ENCODE measurements at regions not wholly inside any gene's neighbourhood (a gene's known extent, or its start where the extent isn't known, plus 50 kb on each side); places are given as distances from the start of the nearest gene placed in this dataset.
A peak's percentile ranks its signal among the peaks of the same experiment; 100 is the strongest.

DNA sequence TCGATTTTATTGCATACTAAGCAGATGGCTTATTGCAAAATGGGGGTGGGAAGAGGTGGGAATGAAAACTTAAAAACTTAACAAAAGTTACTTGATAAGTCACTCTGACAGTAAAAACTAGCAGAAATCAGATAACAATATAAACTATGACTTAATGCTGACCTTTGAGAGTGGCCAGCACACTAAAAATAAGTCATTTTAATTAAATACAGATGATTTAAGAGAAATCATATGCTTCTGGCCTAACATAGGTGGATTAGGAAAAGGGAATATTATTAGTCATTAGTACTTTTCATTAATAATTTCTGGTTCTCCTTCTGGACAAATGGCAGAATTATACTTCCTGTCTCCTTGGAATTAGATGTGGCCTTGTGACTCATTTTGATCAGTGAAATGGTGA is 756.7 kb downstream of the PCDH19 start:
- Histone ChIP-seq H3K4me1 (ENCODE audit: control insufficient read depth, insufficient read depth, low read length) (no peaks in the 10 kb centered on the region), H3K36me3 (ENCODE audit: control insufficient read depth, insufficient read depth, low read length) (no peaks in the 10 kb centered on the region), H3K27ac (ENCODE audit: low read depth, low read length) (no peak overlapping the region), H3K4me3 (ENCODE audit: low read depth, low read length) (no peak overlapping the region), H3K9me3 (ENCODE audit: control insufficient read depth, insufficient read depth, low read length) (no peaks in the 10 kb centered on the region), H3K27me3 (ENCODE audit: control insufficient read depth, insufficient read depth, low read length) (no peaks in the 10 kb centered on the region)
- no peak for DNase-seq (ENCODE audit: low read depth in 4 of 6, low spot score in 6 of 6)
- WGBS (ENCODE audit: insufficient coverage), result no CpG with 5 or more reads among the region's 1 CpG

DNA sequence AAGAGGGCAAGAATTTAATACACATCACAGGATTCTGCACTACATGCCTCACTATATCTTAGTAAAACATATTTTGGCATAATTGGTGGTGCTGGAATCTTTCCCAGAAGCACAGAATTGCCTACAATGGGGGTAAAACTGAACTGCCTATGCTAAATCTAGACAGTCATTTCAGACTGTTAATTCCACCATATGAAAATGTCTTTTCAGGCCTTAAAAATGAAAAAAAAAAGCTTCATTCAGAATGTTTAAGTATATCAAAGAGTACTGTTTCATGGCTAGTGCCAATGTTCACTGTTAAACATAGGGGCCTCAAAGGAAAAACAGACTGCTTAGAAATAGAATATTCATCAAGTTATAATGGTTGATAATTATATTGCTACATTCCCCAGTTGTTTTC is 797.0 kb downstream of the PCDH19 start:
- Histone ChIP-seq H3K27ac (ENCODE audit: low read depth, low read length) (no peak overlapping the region), H3K27me3 (ENCODE audit: control insufficient read depth, insufficient read depth, low read length) (no peaks in the 10 kb centered on the region), H3K36me3 (ENCODE audit: control insufficient read depth, insufficient read depth, low read length) (no peaks in the 10 kb centered on the region), H3K4me1 (ENCODE audit: control insufficient read depth, insufficient read depth, low read length) (no peaks in the 10 kb centered on the region), H3K9me3 (ENCODE audit: control insufficient read depth, insufficient read depth, low read length) (no peaks in the 10 kb centered on the region), H3K4me3 (ENCODE audit: low read depth, low read length) (no peak overlapping the region)
- peak in 1 of 6 donors; percentile 78 for DNase-seq (ENCODE audit: low read depth in 4 of 6, low spot score in 6 of 6)

DNA sequence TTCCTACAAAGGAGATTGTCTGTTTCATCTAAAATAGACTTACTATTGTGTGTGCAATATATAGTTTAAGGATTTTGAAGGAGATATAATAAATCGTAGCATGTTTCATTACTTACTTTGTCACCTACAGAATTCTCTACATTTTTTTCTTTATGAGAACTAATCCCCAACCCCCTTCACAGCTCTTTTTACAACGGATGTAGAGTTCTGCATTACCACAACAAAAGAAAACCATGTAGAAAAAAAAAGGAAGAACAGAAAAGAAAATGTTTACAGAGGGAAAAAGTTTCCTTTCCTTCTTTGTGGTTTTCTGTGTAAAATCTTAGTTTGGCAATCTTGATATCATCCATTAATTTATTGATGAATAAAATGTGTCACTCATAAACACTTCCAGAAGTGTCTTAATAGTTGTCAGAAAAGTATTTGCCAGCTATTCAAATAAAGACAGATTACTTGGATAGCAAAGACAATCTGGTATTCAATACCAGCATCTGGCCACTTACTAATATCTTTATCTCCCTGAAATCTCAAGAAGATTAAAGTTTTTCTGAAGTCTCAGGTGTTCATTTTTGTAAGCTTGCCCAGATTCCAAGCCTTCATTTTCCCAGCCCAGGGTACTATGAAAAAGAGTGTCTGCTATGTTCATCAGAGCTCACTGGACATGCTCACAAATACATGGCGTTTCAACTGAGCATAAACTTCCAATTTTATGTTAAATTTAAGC is 806.8 kb downstream of the PCDH19 start:
- H3K4me3 ChIP-seq (ENCODE audit: low read depth, low read length), result no peak overlapping the region
- no peaks in the 10 kb centered on the region for H3K36me3 ChIP-seq (ENCODE audit: control insufficient read depth, insufficient read depth, low read length)
- no peaks in the 10 kb centered on the region for H3K27me3 ChIP-seq (ENCODE audit: control insufficient read depth, insufficient read depth, low read length)
- DNase-seq (ENCODE audit: low read depth in 4 of 6, low spot score in 6 of 6), result no peak
- H3K4me1 ChIP-seq (ENCODE audit: control insufficient read depth, insufficient read depth, low read length), result no peaks in the 10 kb centered on the region
- no peaks in the 10 kb centered on the region for H3K9me3 ChIP-seq (ENCODE audit: control insufficient read depth, insufficient read depth, low read length)
- no peak overlapping the region for H3K27ac ChIP-seq (ENCODE audit: low read depth, low read length)
- no CpG with 5 or more reads among the region's 3 CpGs for WGBS (ENCODE audit: insufficient coverage)

DNA sequence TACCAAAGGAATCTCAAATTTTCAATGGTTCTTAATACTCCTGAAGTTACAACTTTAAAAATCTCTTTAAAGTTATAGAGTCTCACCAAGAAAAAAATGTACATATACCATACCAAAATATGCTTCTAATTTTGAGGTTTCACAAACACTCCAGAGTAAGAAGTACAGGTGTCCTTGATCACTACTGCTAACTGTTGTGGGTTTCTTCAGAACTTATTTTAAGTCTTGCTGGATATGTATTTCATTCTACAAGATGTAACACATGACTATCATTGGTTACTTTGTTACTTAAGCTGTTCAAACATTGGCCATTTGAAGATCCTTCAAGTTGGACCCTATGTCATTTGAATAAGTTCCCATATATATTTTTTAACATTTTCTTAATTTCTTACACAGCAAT is 808.0 kb downstream of the PCDH19 start:
- Histone ChIP-seq H3K27me3 (ENCODE audit: control insufficient read depth, insufficient read depth, low read length) (no peaks in the 10 kb centered on the region), H3K4me3 (ENCODE audit: low read depth, low read length) (no peak overlapping the region), H3K4me1 (ENCODE audit: control insufficient read depth, insufficient read depth, low read length) (no peaks in the 10 kb centered on the region), H3K9me3 (ENCODE audit: control insufficient read depth, insufficient read depth, low read length) (no peaks in the 10 kb centered on the region), H3K27ac (ENCODE audit: low read depth, low read length) (no peak overlapping the region), H3K36me3 (ENCODE audit: control insufficient read depth, insufficient read depth, low read length) (no peaks in the 10 kb centered on the region)
- no peak for DNase-seq (ENCODE audit: low read depth in 4 of 6, low spot score in 6 of 6)

DNA sequence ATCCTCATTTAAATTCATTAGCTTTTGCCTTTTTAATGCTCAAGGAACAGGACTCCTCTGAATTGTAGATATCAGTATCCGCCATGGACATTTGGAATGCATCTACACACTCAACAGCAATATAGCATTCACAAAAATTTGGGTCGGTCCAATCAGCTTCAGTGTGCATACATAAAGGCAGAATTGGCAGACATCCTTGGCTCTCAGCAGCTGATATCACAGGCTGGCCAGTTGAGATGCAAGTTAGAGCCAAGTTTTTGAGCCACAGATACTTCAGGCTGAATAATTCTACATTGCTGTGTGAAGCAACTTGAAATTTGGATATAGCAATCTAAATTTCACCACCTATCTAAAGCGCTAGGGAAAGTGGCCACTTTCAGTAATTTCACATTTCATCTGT is 821.1 kb downstream of the PCDH19 start:
- WGBS (ENCODE audit: insufficient coverage), result 59% methylated on average over 2 of the region's 3 CpGs
- Histone ChIP-seq H3K4me1 (ENCODE audit: control insufficient read depth, insufficient read depth, low read length) (no peaks in the 10 kb centered on the region), H3K4me3 (ENCODE audit: low read depth, low read length) (no peak overlapping the region), H3K27me3 (ENCODE audit: control insufficient read depth, insufficient read depth, low read length) (no peaks in the 10 kb centered on the region), H3K9me3 (ENCODE audit: control insufficient read depth, insufficient read depth, low read length) (no peaks in the 10 kb centered on the region), H3K27ac (ENCODE audit: low read depth, low read length) (no peak overlapping the region), H3K36me3 (ENCODE audit: control insufficient read depth, insufficient read depth, low read length) (no peaks in the 10 kb centered on the region)
- DNase-seq (ENCODE audit: low read depth in 4 of 6, low spot score in 6 of 6), result peak in 2 of 6 donors; percentile 2 to 73

DNA sequence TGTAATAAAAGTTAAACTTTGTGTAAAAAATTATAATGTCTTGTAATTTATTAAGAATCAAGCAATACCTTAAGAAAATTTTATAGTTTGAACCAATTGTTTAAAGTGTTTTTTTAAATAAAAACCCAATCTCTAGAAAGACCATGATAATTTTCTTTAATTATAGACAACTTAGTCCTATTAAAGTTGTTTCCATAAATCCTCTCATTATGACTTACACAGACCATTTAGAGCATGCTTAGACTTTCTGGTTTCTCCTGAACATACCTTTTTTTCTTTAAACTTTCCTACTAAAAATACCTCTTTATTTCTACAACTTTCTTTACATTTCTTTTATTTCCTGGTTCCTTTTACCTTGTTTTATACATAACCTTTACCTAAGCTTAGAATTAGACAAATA is 837.4 kb downstream of the PCDH19 start:
- H3K36me3 ChIP-seq (ENCODE audit: control insufficient read depth, insufficient read depth, low read length), result no peaks in the 10 kb centered on the region
- no peak for DNase-seq (ENCODE audit: low read depth in 4 of 6, low spot score in 6 of 6)
- H3K4me1 ChIP-seq (ENCODE audit: control insufficient read depth, insufficient read depth, low read length), result no peaks in the 10 kb centered on the region
- H3K4me3 ChIP-seq (ENCODE audit: low read depth, low read length), result no peak overlapping the region
- H3K9me3 ChIP-seq (ENCODE audit: control insufficient read depth, insufficient read depth, low read length), result no peaks in the 10 kb centered on the region
- H3K27me3 ChIP-seq (ENCODE audit: control insufficient read depth, insufficient read depth, low read length), result no peaks in the 10 kb centered on the region
- no peak overlapping the region for H3K27ac ChIP-seq (ENCODE audit: low read depth, low read length)

DNA sequence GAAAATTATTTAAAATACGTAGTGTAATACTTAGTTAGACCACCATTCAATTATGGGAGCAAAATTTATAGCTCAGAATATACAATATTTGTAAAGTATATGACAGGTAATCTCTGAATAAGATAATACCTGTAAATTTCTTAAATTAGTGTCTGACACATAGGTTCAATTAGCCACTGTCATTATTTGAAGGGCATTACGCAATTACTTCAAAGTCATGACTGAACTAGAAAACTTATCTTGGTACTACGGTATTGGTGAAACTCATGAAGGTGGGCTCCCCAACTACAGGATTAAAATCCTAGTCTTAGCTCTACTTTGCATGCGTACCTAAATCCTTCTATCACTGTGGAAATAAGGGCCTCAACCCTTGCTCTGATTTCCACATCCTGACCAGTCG is 860.7 kb downstream of the PCDH19 start:
- Histone ChIP-seq H3K27me3 (ENCODE audit: control insufficient read depth, insufficient read depth, low read length) (no peaks in the 10 kb centered on the region), H3K36me3 (ENCODE audit: control insufficient read depth, insufficient read depth, low read length) (no peaks in the 10 kb centered on the region), H3K27ac (ENCODE audit: low read depth, low read length) (no peak overlapping the region), H3K4me1 (ENCODE audit: control insufficient read depth, insufficient read depth, low read length) (no peaks in the 10 kb centered on the region), H3K9me3 (ENCODE audit: control insufficient read depth, insufficient read depth, low read length) (no peaks in the 10 kb centered on the region), H3K4me3 (ENCODE audit: low read depth, low read length) (no peak overlapping the region)
- 83% methylated on average over 1 of the region's 5 CpGs for WGBS (ENCODE audit: insufficient coverage)
- DNase-seq (ENCODE audit: low read depth in 4 of 6, low spot score in 6 of 6), result no peak

DNA sequence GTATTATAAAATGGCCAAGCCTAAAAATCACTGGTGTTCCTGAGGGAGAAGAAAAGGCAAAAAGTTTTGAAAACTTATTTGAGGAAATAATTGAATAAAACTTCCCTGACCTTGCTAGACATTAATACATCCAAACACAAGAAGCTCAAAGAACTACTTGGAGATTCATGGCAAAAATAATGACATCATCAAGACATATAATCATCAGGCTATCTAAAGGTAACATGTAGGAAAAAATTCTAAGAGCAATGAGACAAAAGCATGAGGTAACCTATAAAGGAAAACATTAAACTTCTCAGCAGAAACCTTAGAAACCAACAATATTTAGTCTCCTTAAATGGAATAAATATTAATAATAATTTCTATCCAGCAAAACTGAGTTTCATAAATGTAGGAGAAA is 887.6 kb downstream of the PCDH19 start:
- H3K4me3 ChIP-seq (ENCODE audit: low read depth, low read length), result no peak overlapping the region
- H3K36me3 ChIP-seq (ENCODE audit: control insufficient read depth, insufficient read depth, low read length), result no peaks in the 10 kb centered on the region
- H3K4me1 ChIP-seq (ENCODE audit: control insufficient read depth, insufficient read depth, low read length), result no peaks in the 10 kb centered on the region
- H3K27ac ChIP-seq (ENCODE audit: low read depth, low read length), result no peak overlapping the region
- DNase-seq (ENCODE audit: low read depth in 4 of 6, low spot score in 6 of 6), result no peak
- no peaks in the 10 kb centered on the region for H3K27me3 ChIP-seq (ENCODE audit: control insufficient read depth, insufficient read depth, low read length)
- H3K9me3 ChIP-seq (ENCODE audit: control insufficient read depth, insufficient read depth, low read length), result no peaks in the 10 kb centered on the region

DNA sequence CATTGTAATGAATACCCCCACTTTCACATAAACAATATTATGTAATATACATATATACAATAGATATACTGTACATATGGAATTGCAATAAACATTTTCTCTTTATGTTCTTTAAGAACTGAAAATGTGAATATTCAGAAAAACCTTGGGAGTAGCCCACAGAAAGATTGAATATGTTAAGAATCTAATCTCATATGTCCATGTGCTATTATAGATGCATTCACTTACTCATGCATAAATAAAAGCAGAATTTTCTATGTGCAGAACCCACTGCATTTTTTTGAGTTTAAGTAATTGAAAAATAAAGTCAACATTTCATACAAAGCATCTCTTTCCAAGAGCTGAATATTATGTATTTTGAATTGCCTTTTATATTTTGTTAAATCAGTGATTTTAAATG is 902.3 kb downstream of the PCDH19 start:
- DNase-seq (ENCODE audit: low read depth in 4 of 6, low spot score in 6 of 6), result no peak
- no peaks in the 10 kb centered on the region for H3K36me3 ChIP-seq (ENCODE audit: control insufficient read depth, insufficient read depth, low read length)

DNA sequence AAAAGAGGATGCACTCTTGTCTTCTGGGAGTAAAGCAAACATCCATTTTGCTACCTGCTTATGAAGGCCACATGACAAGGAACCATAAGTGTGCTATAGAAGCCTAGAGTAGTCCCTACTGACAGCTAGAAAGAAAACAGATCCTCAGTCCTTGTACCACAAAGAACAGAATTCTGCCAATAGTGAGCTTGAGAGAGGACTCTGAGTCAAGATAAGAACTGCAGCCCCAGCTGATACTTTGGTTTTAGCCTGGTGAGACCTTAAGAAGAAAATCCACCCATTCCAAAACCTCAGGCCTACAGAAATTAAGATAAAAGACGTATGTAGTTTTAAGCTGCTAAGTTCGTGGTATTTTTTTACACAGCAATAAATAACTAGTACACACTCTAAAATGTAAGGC is 914.6 kb downstream of the PCDH19 start:
- H3K27me3 ChIP-seq (ENCODE audit: control insufficient read depth, insufficient read depth, low read length), result no peaks in the 10 kb centered on the region
- H3K36me3 ChIP-seq (ENCODE audit: control insufficient read depth, insufficient read depth, low read length), result no peaks in the 10 kb centered on the region
- H3K4me3 ChIP-seq (ENCODE audit: low read depth, low read length), result no peak overlapping the region
- H3K27ac ChIP-seq (ENCODE audit: low read depth, low read length), result no peak overlapping the region
- DNase-seq (ENCODE audit: low read depth in 4 of 6, low spot score in 6 of 6), result no peak
- no peaks in the 10 kb centered on the region for H3K4me1 ChIP-seq (ENCODE audit: control insufficient read depth, insufficient read depth, low read length)
- WGBS (ENCODE audit: insufficient coverage), result no CpG with 5 or more reads among the region's 2 CpGs
- no peaks in the 10 kb centered on the region for H3K9me3 ChIP-seq (ENCODE audit: control insufficient read depth, insufficient read depth, low read length)

More for the DNA sequence above, 902.3 kb downstream of the PCDH19 start:
- H3K9me3 ChIP-seq (ENCODE audit: control insufficient read depth, insufficient read depth, low read length), result no peaks in the 10 kb centered on the region
- no peak overlapping the region for H3K27ac ChIP-seq (ENCODE audit: low read depth, low read length)
- H3K27me3 ChIP-seq (ENCODE audit: control insufficient read depth, insufficient read depth, low read length), result no peaks in the 10 kb centered on the region
- no peak overlapping the region for H3K4me3 ChIP-seq (ENCODE audit: low read depth, low read length)
- no peaks in the 10 kb centered on the region for H3K4me1 ChIP-seq (ENCODE audit: control insufficient read depth, insufficient read depth, low read length)

All from spinal cord (tissue), 9 donors.